HG03103 (cell line): ENCODE measurements at regions not wholly inside any gene's neighbourhood (a gene's known extent, or its start where the extent isn't known, plus 50 kb on each side); places are given as distances from the start of the nearest gene placed in this dataset.
"Not testable (repeated sequence)": the region's sequence is repeated elsewhere in the genome, so short reads cannot be mapped to it uniquely, and the experiment has no call there.

Experiments used
- ATAC-seq: cut with Tn5 transposase; IDR thresholded peaks from one replicate; pipeline ENCODE4 v1.9.1; 2021; ENCODE audit warnings: low read depth; ENCODE audit not compliant: unreplicated experiment

DNA sequence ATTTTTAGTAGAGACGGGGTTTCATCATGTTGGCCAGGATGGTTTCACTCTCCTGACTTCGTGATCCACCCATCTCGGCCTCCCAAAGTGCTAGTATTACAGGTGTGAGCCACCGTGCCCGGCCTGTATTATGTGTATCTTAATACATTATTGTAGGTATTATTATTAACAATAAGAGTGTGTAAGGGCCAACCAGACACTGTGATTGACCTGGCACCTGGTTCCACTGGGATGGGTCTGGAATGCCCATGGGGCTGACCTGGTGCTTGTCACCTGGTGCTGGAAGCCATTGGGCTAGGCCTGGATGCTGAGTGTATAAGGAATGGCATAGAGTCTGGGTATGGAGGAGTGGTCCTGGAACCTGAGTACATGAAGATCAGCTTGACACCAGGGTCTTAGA is 906.9 kb upstream of the TMEFF2 start:
- ATAC-seq: no peak

DNA sequence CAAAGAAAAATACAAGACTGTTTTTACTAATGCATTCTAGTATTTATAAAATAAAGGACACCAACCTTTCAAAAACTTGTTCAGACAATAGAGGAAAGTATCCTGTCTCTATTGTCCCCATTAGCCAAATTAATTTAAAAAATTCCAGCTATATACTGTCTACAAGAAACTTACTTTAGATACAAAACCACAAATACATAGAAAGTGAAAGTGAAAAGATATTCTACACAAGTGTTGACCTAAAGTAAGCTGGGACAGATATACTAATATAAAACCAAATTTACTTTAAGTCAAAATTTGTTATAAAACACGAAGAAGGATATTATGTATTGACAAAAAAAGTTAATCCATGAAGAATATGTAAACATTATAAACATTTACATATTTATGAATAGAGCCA is 893.3 kb upstream of the TMEFF2 start:
- no peak for ATAC-seq

DNA sequence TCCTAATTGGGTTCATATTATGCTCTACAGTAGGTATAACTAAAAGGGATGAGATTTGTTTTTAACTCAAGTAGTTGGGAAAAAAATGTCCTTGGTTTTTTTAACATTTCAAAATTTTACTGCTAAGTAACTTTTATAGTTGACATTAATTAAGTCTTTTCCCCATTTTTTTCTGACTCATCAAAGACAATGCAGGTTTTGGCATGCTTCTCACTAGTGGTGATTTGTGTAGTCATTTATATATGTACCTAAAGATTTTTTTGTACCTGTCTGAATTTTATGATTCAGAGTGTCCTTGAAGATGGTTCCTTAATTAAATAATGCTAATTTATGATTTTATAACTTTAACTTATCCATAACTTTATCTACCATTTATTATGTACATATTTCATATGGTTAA is 882.3 kb upstream of the TMEFF2 start:
- ATAC-seq: no peak

DNA sequence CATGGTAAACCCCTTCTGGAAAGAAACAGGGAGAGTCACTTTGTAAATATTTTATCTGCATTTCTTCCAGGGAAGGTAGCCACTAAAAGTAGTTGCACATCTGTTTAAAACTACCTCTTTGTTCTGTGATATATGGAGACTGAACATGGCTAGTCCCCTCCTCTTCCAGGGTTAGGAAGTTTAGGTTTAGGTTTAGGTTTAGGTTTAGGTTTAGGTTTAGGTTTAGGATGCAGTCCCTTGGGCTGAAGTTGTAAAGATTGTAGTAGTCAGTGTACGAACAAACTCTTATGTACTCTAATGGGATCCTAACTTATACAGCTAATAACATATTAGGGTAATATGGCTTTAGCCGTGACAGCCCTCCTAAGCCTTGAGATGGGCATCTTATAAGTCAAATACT is 880.2 kb upstream of the TMEFF2 start:
- ATAC-seq: no peak

DNA sequence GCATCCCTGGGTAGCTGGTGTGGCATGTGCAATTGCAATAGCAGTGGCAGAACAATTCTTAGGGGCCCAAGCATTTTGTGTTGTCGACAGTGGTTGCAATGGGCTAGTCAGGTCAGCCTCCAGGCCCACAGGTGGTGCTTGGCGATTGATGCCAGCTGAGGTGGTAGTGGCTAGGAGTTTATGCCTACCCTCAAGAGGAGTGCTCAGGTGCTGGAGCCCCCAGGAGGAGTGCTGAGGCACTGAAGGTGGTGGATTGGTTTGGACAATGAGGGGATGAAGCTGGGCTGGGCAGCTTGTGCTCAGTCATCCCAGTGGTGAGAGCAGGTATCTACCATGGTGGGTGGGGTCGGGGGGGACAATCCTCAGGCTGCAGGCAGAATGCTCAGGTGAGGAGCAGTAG is 877.9 kb upstream of the TMEFF2 start:
- no peak for ATAC-seq

DNA sequence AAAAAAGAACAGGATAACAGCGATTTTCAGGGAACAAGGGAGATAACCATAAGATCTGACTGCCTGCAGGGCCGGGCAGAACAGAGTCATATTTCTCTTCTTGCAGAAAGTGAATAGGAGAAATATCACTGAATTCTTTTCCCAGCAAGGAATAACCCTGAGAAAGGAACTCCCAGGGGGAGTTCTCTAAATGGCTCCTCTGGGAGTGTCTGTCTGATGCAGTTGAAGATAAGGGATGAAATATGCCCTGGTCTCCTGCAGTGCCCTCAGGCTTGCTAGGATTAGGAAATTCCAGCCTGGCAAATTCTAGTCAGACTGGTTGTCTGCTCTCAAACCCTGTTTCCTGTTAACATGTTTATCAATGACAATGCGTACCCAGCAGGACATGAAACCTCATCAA is 830.8 kb upstream of the TMEFF2 start:
- not testable (repeated sequence) for ATAC-seq

DNA sequence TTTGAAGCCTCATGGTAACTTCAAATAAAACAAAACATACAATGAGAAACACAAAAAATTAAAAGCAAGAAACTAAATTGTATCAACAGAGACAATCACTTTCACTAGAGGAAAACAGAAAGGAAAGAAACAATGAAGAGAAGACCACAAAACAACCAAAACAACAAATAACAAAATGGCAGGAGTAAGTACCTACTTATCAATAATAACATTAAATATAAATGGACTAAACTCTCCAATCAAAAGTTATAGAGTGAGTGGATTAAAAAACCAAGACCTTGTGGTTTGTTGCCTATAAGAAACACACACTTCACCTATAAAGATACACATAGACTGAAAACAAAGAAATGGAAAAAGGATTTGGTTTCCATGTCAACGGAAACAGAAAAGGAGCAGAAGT is 830.1 kb upstream of the TMEFF2 start:
- no peak for ATAC-seq

DNA sequence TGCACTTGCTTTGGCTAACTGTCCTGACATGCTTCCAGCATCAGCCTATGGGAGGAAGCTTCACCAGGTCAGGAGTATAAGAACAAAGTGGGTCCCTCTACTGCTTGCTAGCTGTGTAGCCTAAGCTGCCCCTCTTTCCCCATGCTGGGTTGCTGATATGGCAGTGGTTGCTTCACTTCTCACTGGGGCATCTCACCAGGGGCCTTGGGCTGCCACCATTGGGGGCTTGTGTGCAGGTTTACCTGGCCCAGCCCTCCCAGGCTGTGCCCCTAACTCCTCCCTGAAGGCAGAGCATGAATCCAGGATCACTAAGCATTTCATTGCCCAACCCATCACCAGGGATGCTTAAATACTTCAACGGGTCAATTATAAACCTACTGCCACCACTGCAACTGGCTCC is 817.1 kb upstream of the TMEFF2 start:
- no peak for ATAC-seq

DNA sequence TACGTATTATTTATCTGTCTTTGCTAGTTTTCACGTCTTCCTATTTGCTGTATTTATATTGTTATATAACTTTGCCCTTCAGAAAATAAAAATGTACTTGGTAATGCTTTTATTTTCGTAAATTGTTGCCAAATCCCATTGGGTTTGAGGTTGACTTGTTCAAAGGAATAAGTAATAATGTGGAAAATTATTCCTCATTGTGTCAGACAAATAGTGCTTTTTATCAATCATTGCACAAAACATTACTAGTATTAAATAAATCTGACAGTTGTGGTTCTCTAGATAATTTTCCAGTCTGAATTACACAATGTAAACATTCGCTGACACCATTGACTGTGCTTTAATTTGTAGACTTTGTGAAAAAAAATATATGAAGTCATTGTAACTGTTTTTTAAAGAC is 798.3 kb upstream of the TMEFF2 start:
- ATAC-seq: no peak

DNA sequence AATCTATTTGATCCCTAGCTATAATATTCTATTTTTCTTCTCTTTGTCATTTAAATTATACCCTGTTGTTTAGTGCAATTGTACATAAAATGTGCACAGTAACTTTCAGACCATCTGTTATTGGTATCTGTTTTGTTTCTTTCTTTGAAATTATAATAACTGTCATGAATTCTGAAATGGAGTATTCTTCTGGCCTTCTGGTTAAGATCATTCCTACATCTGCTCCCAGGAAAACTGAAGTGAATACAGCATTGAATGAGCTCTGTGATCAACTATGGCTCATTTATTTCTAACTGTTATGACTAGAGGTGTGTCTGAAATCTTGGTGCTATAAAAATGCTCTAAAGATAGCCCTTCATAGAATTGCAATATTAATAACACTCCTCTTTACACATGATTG is 788.4 kb upstream of the TMEFF2 start:
- ATAC-seq: no peak

DNA sequence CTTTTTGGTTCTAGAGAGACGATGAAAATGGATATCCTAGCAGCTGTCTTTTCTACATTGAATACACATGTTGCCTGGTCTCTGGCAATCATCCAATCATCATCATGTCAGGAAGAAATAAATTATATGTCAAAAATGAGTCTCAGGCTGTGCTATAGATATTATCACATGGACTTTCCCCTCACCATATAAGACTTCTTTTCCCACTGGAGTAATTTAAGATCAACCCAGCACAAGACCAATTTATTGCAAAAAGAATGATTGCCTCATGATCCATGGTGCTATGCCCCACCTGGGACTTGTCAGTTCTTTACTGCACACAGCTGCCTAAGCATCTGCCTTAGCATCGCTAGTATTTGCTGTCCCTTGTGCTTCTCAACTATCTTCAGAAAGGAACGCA is 783.7 kb upstream of the TMEFF2 start:
- no peak for ATAC-seq

DNA sequence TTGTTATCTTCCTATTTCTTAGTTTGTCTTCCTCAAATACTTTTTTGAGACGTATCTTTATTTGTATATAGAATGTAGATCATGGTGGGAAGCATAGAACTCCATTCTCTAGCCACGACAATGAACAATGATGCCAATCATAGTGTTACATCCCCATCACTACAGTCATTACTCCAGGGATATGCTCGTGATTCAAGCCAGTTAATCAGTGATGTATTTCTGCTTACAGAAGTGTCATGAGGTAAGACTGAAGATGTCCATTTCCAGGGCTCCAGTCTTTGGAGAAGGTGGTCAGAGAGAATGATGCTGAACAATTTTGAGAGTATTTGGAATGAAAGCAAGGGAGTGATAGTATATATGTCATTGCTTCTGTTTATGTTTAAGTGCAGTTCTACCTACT is 777.2 kb upstream of the TMEFF2 start:
- ATAC-seq: no peak

DNA sequence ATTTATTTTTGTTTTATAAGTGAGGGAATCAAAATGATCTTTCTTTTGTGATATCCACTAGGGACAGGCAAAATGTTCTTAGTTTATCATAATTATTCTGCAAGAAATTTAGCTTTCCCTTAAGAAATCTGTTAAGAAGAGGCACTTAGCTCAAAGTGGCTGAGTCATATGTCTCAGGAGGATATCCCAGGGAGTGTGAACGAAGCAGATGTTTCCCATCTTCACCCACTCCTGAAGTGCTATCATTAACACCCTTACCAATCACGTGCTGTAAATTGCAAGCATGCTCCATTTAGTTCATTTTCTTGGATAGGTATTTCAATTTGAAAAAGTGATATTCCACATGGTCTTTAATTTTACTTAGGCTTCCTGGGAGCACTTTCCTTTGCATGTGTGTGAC is 774.3 kb upstream of the TMEFF2 start:
- no peak for ATAC-seq

DNA sequence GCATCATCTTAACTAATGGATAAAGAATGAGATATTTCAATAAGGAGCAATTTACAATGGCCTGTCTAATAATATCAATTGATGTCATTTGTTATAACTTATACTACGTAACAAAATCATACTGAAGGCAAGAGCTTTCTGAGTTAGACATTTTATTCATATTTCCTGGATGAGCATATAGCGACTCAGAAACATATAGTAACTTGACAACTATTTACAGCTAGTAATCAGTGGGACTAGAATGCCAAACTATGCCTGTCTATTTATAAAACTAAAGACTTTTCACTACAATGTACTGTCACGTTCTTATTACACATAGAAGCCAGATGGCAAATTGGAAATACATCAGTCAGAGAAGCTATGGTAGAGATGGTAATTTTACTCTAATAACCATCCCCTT is 766.2 kb upstream of the TMEFF2 start:
- ATAC-seq: no peak

DNA sequence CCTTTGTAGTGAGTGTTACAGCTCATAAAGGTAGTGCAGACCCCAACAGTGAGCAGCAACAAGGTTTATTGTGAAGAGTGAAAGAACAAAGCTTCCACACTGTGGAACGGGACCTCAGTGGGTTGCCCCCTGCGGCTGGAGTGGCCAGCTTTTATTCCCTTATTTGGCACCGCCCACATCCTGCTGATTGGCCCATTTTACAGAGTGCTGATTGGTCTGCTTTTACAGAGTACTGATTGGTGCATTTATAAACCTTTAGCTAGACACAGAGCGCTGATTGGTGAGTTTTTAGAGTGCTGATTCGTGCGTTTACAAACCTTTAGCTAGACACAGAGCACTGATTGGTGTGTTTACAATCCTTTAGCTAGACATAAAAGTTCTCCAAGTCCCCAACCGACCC is 763.9 kb upstream of the TMEFF2 start:
- ATAC-seq: not testable (repeated sequence)

DNA sequence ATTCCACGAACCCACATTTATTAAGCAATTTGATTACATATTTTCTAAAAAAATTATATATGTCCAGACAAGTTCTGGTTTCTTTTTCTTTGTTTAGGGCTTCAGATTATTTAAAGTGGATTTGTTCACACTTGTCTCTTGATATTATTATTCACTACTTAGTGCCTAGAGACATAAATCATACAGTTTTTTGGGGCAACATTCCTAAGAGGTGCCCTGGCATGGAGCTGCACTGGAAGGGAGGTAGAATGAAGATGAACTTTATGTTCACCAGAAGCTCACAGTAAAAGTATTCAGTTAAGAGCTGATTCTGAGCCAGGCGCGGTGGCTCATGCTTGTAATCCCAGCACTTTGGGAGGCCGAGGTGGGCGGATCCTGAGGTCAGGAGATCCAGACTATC is 762.7 kb upstream of the TMEFF2 start:
- no peak for ATAC-seq

DNA sequence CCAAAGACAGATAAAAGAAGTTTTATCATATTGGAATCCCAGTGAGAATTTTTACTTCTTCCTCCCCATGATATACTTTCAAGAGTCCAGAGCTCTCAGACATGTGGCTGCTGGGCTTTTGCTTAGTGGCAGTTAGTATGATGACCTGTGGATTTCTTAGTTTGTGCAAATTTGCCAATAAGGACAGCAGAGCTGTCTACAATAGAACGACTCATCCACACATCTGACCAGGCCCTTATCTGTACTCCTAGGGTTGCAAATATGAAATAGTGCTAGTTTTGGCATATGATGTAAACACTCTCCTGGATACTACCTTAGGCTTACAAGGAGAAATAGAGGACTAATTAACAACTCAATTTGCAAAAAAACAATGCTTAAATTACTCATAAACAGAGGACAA is 758.4 kb upstream of the TMEFF2 start:
- no peak for ATAC-seq

DNA sequence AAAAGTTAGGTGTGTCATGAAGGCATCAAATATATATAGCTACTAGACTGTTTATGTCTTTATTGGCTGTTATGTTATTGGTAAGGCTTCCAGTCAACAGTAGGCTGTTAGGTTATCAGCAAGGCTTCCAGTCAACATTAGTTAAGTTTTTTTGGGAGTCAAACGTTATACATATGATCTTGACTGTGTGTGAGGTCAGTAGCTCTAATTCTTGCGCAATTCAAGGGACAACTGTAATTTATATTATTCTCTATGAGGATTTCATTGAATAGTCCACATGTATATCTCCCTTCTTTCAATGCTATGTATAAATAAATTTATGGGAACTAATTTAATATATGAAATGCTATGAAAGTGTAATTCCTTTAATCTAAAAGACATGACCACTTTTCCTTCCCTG is 757.5 kb upstream of the TMEFF2 start:
- ATAC-seq: no peak

DNA sequence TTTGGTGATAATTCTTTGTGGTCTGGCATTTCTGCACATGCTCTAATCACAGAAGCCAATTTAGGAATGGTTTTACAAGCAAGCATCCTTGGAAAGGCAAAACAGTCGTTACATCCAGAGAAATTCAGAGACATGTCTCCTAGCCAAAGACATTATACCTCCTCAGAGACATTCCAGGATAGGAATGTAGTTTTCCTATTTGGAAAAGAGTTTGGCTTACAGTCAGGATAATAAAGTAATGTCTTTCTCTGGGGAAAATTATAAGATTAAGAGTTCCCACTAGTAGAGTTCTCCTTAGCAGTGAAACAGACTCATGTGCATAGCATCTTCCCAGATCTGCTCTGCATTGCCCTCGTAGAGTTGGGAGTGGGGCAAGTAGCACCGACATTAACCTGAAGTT is 753.6 kb upstream of the TMEFF2 start:
- no peak for ATAC-seq

DNA sequence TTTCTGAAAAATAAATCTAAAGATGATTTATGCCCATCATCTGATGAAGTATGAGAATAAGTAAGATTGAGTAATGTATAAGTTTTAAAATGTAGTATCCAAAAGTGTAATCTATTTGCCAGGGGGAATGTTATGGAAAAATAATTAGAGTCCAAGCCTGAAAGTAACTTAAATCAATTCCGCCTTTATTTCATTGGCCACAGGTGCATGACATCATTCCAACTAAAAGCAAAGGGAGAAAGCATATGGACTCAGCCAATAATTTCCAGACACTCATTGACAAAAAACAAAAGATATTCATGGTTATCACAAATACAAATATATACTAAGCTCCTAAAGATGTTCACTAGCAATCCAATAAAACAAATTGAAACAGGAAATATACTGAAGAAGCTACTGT is 752.6 kb upstream of the TMEFF2 start:
- no peak for ATAC-seq

DNA sequence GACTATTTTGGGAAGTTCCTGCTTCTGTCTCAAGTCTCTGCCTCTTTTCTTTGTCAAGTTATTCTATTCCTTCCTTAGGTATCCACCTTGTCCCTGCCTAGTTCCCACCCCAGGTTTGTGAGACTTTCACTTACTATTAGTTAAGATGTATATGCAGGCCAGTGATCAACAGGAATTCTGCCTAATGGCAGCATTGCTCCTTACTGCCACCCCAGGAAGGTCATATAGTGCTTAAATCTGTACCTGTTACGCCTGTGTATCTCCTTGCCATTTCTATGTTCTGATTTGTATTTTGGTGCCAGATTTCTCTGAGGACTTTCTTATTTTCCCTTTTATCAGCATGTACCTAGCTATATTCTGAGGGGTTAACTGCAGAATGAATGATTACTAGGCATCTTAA is 746.0 kb upstream of the TMEFF2 start:
- no peak for ATAC-seq

DNA sequence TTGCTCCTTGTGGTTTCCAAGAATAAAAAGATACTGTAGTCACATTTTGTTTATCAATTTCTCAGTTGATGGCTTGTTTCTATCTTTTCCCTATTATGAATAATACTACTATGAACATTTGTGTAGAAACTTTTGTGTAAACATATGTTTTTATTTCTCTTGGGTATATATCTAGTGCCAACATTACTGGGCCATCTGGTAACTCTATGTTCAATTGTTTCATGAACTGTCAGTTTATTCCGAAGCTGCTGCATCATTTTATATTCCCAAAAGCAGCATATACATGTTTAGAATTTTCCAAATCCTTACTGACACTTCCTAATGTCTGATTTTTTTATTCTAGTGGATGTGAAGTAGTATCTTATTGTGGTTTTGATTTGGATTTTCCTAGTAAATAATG is 737.6 kb upstream of the TMEFF2 start:
- no peak for ATAC-seq

DNA sequence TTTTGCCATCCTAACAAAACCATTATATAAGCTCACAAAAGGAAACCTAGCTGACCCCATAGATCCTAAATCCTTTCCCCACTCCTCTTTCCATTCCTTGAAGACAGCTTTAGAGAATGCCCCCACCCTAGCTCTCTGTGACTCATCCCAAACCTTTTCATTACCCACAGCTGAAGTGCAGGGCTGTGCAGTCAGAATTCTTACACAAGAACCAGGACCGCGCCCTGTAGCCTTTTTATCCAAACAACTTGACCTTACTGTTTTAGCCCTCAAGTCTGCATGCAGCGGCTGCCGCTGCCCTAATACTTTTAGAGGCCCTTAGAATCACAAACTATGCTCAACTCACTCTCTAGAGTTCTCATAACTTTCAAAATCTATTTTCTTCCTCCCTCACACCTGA is 726.9 kb upstream of the TMEFF2 start:
- not testable (repeated sequence) for ATAC-seq

DNA sequence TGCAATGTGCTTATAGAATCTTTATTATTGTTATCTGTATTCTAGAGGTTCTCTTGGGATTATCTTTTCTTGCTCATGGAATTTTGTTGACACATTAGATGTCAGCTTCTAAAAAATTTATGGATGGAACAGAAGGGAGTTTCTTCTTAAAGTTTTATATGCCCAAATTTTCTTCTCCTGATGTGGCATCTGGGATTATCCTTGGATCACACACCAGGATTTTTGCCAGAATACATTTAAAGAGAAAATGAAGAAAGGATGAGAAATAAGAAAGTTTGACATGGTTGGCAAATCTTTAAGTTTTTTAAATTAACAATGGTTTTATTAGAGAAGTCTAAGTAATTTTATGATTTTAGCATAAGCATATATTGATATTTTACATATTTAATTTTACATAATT is 706.7 kb upstream of the TMEFF2 start:
- no peak for ATAC-seq
